ENCODE measurements at regions not wholly inside any gene's neighbourhood (a gene's known extent, or its start where the extent isn't known, plus 50 kb on each side); places are given as distances from the start of the nearest gene placed in this dataset.

- TF ChIP-seq CTCF (IDR thresholded peaks at IDR 0.05; ENCODE audit: poor library complexity, severe bottlenecking) (no peak), POLR2AphosphoS5 (IDR thresholded peaks at IDR 0.05) (no peak), EP300 (conservative IDR thresholded peaks at IDR 0.05; ENCODE audit: poor library complexity, severe bottlenecking) (no peak), MXI1 (conservative IDR thresholded peaks at IDR 0.05; ENCODE audit: poor library complexity, severe bottlenecking) (no peak), TAF1 (IDR thresholded peaks at IDR 0.05; ENCODE audit: low read depth) (no peak), EZH2 (IDR thresholded peaks at IDR 0.05; ENCODE audit: borderline replicate concordance, insufficient read depth, low read length, poor library complexity, severe bottlenecking) (no peak), REST (IDR thresholded peaks at IDR 0.05; ENCODE audit: borderline replicate concordance) (no peak), SMC3 (conservative IDR thresholded peaks at IDR 0.05; ENCODE audit: poor library complexity) (no peak), RAD21 (conservative IDR thresholded peaks at IDR 0.05) (no peak)
Observed at GRCh38 chr14:41350476-41350875, 256.2 kb upstream of the LRFN5 start.

All from neural cell (in vitro differentiated cells).